GM18511 (cell line): ENCODE measurements at regions not wholly inside any gene's neighbourhood (a gene's known extent, or its start where the extent isn't known, plus 50 kb on each side); places are given as distances from the start of the nearest gene placed in this dataset.
"Not testable (repeated sequence)": the region's sequence is repeated elsewhere in the genome, so short reads cannot be mapped to it uniquely, and the experiment has no call there.

Experiments used
- ATAC-seq: cut with Tn5 transposase; IDR thresholded peaks from one replicate; pipeline ENCODE4 v1.9.1; 2021; ENCODE audit warnings: mild to moderate bottlenecking, moderate library complexity; ENCODE audit not compliant: unreplicated experiment

GRCh38 chr13:64180756-64181155 is 2765.1 kb upstream of the PCDH20 start:
- no peak for ATAC-seq

- ATAC-seq, result no peak
Observed at GRCh38 chr13:64165826-64166225, 2750.2 kb upstream of the PCDH20 start.

- ATAC-seq, result no peak
Observed at GRCh38 chr13:64164435-64164834, 2748.8 kb upstream of the PCDH20 start.

DNA sequence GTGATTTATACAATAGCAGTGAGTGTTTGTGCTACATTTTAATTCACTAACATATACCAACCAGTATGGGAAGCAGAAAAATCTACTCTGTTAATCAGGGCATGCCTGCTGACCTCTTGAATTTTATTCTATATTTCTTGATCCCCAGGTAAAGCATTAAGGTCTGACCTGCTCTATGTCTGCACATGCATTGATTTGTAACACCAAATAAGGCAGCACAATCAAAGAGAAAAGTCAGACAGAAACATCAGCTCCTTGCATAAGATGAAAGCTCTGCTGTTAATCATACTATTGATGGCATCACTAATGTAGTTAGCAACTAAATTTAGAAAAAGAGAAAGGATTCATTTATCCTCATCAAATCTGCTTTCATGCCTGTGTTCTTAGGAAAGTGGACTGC is 2744.8 kb upstream of the PCDH20 start:
- no peak for ATAC-seq

DNA sequence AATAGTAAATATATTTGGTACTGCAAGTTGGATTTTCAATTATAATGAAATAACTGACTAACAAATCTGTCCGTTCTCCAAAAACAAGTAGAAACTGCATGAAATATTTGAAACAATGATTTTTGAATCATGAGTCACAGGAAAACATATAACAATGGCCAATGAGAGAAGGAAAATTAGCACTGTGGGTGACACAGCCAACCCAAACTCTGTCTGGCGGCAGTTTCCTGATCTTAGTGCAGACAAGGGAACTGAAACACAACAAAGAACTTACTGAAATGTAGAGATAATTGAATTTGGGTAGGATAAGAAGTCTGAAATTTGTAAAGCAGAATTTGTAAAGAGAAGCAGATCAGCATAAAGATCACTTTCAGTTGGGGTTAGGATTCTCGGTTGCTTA is 2743.3 kb upstream of the PCDH20 start:
- ATAC-seq, result no peak

DNA sequence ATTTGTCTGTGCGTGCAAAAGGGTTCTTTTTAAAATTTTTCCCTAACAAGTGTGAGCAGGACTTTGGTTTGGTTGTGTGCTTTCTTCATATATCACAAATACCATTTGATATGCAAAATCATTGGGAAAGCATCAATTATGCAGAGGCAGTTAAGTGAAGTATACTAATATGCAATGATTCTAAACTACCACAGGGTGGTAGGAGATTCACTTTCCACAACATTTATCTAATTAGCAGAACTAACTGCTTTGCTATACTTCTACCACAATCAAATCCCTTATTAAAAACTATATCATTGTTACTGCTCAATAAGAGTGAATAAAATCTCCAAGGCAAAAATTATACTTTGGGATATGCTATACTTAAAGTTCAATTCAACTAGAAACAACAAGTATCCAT is 2738.9 kb upstream of the PCDH20 start:
- no peak for ATAC-seq

DNA sequence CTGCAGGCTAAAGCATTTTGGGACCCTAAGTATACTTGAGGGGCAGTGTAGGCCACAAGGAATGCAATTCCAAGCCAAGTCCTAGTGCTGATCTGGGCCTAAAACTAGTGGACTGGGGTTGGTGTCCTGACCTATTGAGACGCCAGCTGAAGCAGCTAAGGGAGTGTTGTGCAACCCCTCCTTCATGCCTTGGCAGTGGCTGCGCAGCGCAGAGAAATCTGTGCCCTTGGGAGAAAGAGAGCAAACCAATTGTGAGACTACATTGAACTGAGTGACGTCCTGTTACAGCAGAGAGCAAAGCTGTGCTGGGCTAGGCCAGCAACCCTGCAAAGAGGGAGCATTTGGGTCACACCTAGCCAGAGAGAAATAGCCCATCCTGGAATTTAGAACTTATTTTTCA is 2715.0 kb upstream of the PCDH20 start:
- no peak for ATAC-seq

DNA sequence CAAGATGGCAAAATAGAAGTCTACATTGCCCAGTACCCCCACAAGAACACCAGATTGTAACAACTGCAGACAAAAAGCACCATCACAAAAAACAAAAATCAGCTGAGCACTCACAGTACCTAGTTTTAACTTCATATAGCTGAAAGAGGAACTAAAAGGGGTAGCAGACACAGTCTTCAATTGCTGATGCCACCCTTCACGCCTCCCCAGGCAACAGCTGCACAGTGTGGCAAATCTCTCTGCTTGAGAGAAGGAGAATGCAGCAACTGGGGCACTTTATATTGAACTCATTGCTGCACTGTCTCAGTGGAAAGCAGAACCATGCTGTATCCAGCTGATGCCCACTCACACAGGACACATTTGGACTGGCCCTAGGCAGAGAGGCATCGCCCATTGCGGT is 2714.5 kb upstream of the PCDH20 start:
- ATAC-seq, result no peak

- no peak for ATAC-seq
Observed at GRCh38 chr13:64127856-64128255, 2712.2 kb upstream of the PCDH20 start.

DNA sequence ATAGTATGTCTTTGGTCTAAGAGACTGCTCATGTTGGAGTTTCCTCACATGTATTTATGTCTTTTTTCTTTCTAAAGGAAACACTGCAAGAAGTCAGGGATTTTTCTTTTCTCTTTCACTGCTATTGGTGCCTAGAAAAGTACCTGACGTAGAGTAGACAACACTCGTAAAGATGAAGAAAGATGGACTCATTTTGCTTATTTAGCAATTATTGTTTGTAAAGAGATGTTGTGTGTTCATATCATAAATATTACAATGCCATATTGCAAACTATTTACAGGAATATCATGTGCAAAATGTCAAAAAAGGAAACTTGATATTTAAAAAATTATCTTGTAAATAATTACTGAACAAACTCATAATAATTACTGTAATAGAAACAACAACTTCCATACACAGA is 2711.5 kb upstream of the PCDH20 start:
- no peak for ATAC-seq

DNA sequence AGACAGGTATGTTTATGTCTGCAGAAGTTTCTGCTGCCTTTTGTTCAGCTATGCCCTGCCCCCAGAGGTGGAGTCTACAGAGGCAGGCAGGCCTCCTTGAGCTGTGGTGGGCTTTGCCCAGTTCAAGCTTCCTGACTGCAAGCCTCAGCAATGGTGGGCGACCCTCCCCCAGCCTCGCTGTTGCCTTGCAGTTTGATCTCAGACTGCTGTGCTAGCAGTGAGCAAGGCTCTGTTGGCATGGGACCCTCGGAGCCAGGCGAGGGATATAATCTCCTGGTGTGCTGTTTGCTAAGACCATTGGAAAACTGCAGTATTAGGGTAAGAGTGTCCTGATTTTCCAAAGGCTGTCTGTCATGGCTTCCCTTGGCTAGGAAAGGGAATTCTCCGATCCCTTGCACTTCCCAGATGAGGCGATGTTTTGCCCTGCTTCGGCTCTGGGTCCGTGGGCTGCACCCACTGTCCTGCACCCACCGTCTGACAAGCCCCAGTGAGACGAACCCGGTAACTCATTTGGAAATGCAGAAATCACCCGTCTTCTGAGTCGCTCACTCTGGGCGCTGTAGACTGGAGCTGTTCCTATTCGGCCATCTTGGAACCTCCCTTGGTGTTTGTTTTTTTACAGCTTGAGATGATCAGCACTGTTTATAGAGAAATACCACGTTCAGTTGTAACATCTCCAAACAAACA is 2705.5 kb upstream of the PCDH20 start:
- not testable (repeated sequence) for ATAC-seq

DNA sequence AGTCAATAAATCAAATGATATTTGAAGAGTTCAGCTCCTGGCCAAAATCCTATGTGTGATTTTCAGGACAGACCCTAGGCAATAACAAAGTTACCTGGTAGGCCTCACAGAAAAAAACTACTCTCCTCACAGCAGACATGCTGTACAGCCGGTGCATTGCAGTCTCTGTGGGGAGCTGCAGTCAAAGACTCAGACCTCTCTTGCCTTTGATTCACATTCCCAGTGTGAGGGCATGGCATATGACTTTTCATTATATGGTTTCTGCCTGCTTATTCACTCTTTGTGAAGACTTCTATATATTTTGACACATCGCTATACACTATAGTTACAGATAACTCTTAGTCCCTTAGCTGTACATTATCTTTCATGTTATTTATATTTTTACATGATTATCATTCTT is 2684.3 kb upstream of the PCDH20 start:
- no peak for ATAC-seq

DNA sequence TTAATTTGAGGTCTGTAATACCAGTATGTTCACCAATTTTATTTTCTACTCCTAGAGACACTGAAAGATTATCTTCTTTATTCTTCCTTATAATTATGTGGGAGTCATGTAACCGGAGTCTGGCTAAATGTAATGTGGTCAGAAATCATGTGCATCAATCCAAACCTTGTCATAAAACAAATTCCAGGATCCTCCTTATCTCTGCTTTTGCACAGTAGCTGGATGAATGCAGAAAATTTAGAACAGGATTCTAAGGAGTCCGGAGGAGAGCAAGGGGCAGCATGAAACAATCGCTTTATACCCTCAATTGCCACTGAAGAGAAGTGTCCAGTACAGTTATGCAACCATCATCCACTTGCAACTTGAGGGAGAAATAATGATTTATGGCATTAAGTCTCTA is 2674.7 kb upstream of the PCDH20 start:
- ATAC-seq, result no peak

DNA sequence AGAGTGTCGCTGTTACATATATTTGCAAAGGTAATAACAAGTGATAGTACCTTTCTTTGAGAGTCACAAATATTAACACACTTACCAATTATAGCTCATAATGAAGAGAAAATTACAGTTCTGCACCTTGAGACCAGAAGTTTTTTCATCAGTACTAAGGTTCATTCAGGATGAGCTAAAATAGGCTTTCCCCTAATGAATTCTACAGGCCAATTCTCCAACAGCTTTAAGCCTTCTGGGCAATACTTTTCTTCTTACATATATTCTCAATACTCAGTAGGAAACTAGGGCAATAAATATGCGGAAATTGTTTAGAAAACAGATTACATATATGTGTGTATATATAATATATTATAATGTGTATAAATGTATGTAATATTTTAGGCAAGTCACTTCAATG is 2672.8 kb upstream of the PCDH20 start:
- no peak for ATAC-seq

- ATAC-seq, result no peak
Observed at GRCh38 chr13:64087624-64088023, 2672.0 kb upstream of the PCDH20 start.

GRCh38 chr13:64083811-64084210 is 2668.2 kb upstream of the PCDH20 start:
- ATAC-seq, result no peak

GRCh38 chr13:64083396-64083795 is 2667.7 kb upstream of the PCDH20 start:
- no peak for ATAC-seq

GRCh38 chr13:64078480-64078936 is 2662.9 kb upstream of the PCDH20 start:
- ATAC-seq, result no peak

DNA sequence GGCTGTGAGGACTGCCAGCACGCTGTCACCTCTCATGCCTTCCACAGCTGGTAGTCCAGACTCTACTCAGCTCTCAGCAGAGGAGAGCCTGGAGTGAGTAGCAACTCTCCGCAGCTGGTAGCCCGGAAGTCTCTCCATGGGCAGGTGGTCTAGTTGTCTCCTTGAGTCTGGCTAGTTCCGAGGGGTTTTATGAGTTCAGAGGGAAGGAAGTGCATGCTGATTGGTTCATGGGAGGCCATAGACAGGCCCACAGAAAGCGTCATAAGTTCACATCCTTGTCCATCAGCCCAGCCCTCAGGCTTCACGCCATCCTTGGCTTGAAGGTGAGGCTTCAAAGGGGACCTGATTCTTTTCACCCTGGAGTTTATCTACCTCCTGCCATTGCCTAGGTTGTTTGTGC is 2662.4 kb upstream of the PCDH20 start:
- ATAC-seq, result no peak

GRCh38 chr13:64077132-64077835 is 2661.6 kb upstream of the PCDH20 start:
- not testable (repeated sequence) for ATAC-seq

- no peak for ATAC-seq
Observed at GRCh38 chr13:64075543-64076271, 2660.1 kb upstream of the PCDH20 start.

DNA sequence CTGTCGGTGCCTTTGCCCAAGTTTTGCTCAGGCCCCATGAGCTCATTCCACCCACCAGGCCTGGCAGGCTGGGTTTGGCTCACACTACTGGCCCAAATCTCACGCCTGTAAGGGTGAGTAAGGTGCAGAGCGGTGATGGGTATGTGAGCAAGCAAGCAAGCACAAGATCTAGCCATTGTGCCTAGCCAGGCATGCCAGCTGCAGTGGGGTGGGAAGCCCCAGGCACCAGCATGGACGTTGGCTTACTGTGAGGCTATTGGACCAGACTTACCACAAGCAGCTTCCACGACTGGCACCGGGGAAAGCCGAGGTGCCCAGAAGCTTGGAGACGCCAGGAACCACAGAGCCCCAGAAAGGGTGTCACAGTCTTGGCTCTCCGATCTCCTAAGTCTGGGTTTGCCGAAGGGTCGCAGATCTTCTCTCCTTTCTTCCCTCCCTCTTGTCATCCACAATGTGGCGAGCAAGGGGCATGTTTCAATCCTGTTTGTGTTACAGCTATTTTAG is 2659.4 kb upstream of the PCDH20 start:
- ATAC-seq, result no peak
